ENCODE measurements at regions not wholly inside any gene's neighbourhood (a gene's known extent, or its start where the extent isn't known, plus 50 kb on each side); places are given as distances from the start of the nearest gene placed in this dataset.

GRCh38 chr4:30783751-30784150, 63.6 kb downstream of the PCDH7 start:
- no peak for FAIRE-seq

- FAIRE-seq: no peak
These were observed 69.1 kb downstream of the PCDH7 start for GRCh38 chr4:30789219-30789671.

DNA sequence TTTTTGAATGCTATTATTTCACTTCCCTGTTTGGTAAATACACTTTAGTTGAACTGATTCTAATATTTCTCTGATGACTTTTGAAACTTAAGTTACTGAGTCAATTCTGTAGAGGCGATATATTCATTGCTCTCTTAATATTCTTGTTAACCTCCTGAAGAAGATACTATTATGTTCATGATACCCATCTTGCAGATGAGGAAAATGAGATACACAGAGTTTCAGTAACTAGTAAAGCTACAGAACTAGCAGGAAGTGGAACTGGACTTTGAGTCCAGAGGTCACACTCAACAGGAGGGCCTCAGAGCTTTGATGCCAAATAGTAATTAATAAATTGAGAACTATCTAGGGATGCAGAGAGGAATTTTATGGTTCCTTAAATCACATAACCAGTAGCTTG, 70.0 kb downstream of the PCDH7 start:
- FAIRE-seq: no peak

GRCh38 chr4:30790998-30791397, 70.8 kb downstream of the PCDH7 start:
- FAIRE-seq: no peak

DNA sequence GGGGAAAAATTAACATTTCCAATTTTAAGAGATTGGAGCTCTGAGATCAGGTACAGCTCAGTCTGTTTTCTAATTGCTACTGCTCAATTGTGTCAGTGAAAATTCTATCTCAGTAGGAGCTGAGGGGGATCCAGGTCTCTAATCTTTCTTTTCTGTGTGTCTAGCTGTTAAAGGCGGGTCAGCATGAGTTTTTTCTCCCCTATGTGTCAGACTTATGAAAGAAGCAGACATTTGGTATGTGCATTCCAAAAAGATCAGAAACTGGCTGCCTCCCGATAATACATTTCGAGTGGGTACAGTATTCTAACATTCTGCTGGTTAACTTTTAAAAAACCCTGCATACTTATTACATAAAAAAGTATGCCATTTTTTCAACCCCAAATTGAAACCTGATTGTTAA, 72.4 kb downstream of the PCDH7 start:
- FAIRE-seq: no peak

DNA sequence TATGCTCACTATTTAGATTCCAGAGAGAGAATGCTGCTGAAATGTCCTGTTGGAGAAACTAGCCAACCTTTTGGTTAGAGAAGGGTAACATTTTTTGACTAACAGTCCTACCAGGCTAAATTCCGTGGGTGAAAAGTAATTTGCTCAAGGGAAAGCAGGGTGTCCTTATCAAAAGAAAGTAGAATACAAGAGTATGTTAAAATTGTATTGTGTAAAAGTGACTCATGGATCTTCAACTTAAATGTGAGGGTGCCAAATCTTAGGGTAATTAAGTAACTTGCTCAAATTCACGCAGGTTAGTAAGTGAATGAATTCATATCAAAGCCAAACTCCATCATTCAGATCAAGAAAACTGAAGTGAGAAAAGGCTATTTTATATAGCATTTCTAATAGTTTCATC, 81.7 kb downstream of the PCDH7 start:
- FAIRE-seq: no peak

DNA sequence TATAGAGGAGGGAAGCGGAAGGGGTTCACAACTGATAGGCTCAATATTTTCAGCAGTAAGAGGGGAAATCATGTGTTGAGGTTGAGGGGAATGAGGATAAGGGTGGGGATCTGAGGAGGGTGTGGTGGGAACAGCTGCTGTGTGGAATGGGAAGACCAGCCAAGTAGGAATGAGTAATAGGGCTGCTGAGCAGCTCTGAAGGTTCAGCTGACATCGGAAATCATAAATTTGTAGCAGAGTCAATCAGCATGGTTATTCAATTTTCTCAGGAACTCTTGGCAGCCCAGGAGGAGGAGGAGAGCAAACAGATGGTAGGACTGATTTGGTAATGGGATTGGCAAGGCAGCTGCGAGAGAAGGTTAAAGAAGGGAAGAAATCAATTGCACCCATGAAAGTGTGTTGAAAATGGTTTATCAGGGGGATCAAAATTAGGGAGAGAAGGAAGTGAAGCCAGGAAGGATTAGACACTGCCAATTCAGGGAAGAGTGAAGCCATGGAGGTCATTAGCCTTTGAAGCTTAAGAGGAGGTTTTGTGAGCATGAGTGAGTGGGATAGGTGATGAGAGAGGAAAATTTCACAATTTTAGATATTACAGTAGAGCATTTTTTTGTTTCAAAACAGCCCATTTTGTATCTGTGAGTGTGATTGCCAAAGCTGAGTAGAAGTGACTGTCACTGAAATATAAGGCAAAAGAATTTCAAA, 82.6 kb downstream of the PCDH7 start:
- no peak for FAIRE-seq

DNA sequence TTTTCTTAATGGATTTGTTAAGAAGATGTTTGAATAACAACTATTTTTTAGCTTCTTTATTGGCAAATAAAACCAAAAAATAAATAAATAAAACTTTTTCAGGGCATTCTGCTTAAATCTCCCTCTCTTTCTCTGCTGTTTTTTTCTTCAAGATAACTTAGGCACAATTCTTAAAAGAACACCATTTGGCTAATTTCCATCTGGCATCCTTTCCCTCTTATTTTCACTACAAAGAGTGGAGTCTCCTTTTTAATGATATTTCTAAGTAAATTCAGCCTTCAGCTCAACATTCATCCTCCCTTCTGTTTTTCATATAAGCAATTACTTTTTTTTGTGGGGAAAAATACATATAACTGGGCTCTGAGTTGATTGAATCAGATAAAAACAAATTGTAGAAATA, 88.1 kb downstream of the PCDH7 start:
- no peak for FAIRE-seq

DNA sequence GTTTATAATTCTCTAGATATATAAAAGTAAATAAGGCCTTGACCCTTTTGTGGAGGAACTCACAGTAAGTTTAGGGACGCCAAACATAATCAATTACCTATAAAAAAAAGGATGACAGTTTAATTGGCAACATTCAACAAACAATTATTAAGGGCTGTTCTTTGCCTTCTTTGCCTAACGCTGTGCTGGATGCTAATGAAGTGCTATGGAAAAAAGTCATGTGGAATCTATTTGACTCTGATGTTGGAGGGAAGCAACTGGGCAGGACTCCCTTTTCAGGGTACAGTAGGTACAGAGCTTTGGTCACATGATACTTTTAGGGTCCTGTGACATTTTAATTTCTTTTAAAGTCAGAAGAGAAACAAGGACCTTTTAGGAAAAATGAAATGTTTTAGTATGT, 91.1 kb downstream of the PCDH7 start:
- no peak for FAIRE-seq

GRCh38 chr4:30815685-30816084, 95.5 kb downstream of the PCDH7 start:
- no peak for FAIRE-seq

- FAIRE-seq: no peak
These were observed 97.3 kb downstream of the PCDH7 start for GRCh38 chr4:30817447-30817846.

- no peak for FAIRE-seq
These were observed 98.4 kb downstream of the PCDH7 start for GRCh38 chr4:30818541-30818940.

GRCh38 chr4:30821275-30821674, 101.1 kb downstream of the PCDH7 start:
- FAIRE-seq: no peak

DNA sequence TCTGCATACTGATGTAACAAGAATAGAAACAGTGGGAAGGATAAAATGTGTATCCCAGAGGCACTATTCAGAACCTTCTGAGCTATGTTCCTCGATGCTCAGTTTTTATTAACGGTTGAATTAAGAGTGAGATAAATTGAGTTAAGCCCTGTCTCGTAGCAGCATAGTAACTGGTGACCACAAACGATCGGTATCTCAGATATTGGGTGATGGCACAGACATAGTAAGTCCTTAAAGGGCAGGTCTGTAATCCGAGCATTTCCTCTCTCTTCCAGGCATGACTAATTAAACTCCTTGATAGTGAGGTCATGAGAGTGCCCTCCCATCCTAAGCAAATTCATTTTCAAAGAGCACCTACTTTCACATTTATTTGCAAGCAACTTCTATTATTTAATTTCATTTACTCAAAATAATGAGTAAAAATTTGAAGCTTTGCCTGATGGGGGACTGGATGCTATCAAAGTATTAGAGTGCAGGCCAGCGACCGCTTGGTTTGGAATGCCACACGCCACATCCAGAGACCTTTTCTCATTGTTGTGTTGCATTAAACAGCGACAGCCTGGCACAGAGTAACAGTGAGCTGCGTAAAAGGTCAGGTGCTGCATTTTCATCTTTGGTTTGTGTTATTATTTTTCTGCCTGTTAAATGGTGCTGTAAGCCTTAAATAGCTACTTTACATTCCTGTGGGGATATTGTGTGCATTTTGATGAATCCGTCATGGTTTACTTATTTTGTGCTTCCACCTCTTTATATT, 101.9 kb downstream of the PCDH7 start:
- FAIRE-seq: no peak

DNA sequence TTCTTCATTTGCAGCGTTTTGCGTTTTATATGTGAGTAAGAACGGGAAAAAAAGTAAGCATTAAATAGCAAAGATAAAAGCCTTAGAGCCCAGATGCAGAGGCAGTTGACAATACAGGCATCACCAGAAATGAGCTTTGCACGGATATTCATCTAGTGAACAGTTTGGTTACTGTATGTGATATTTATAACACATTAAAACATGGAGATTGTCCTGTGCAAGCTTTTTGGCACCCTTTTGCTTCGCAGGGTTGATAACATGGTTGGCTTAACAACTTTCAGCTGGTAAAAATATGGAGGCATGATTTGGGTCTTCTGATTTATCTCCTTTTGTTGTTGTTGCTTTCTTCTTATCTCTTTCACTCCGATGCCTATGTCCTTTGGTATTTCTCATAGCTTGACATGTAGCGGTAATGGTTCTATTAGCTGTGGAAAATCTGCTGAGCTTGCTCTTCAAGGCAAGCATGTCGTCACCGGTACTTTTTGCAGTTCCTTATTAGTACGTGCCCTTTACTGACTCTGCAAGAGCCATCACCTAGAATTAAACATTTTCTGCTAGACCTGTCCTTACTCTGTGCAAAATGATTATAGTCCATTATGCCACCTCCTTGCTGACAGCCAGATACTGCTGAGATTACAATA, 102.9 kb downstream of the PCDH7 start:
- FAIRE-seq: no peak

- FAIRE-seq: no peak
These were observed 105.0 kb downstream of the PCDH7 start for GRCh38 chr4:30825008-30825770.

DNA sequence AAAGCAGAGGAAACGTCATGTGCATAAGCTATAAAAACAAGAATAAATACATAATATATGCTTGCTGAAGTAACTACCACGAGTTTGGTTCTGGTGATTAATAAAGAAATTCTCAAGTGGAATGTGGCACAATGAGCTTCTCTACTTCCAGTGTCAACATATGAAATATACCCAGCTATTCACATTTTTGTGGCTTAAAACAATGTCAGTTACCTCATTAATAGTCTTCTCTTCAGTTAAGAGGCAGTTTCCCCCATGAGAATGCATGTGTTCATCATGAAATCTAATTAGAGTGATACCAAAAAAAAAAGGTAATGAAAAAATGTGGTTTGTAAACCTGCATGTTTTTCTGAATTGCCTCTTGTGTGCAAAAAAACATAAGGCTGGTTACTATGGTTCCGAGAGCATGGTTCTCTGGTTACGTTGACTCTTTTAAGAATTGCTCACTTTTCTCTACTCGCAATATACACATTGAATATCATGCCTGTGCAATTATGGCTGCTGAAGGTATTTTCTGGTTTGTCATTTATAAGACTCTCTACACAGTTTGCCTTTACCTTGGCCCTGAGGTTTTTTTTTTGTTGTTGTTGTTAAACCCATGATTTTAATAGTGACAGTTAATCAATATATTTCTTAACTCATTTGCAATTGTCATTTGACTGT, 108.2 kb downstream of the PCDH7 start:
- FAIRE-seq: no peak

GRCh38 chr4:30832639-30833038, 112.5 kb downstream of the PCDH7 start:
- no peak for FAIRE-seq

- FAIRE-seq: no peak
These were observed 113.0 kb downstream of the PCDH7 start for GRCh38 chr4:30833206-30833605.

DNA sequence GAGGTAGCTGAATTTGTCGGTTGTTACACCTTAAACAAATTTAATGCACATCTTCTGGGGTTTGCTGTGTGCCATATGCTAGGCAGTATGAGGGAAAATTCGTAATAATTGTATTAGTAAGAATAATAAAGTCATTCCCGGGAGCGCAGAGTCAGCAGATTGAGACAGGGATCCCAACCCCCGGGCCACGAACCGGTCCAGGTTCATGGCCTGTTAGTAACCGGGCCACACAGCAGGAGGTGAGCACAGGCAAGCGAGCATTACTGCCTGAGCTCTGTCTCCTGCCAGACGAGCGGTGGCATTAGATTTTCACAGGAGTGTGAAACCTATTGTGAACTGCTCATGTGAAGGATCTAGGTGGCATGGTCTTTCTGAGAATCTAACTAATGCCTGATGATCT, 114.9 kb downstream of the PCDH7 start:
- FAIRE-seq: no peak

DNA sequence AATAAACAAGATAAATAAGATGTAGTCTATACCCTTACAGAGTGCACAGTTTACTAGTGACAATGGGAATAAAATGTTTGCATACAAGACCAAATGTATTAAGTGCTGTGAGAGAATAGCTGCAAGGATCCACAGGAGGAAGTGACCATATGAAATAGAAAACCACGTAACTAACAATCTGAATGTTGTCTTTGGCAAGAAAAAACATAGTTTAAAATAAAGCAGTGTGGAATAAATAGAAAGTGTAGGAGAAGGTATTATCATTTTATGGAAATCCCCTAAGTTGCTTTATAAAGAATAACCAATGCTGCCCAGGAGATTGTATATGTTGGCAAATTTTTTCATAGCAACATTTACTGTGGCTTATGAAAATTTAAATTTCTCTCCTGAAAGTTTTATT, 116.1 kb downstream of the PCDH7 start:
- no peak for FAIRE-seq

DNA sequence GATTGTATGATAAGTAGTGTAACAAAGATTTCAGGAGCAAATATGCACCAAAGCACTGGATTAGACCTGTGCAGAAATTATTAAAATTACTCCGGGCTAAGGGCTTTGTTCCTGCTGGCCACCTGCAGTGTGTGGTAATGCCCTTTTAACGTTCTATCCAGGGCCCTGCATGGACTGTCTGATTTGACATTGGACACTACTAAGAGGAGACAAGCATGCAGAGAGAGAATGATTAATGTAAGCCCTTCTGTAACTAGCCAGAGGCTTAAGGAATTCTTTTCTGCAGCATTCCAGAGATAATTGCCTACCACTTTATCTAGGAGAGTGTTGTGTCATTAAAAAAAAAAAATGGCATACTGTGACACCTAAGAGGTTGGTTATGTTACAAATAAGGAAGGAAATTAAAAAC, 117.0 kb downstream of the PCDH7 start:
- FAIRE-seq: no peak

DNA sequence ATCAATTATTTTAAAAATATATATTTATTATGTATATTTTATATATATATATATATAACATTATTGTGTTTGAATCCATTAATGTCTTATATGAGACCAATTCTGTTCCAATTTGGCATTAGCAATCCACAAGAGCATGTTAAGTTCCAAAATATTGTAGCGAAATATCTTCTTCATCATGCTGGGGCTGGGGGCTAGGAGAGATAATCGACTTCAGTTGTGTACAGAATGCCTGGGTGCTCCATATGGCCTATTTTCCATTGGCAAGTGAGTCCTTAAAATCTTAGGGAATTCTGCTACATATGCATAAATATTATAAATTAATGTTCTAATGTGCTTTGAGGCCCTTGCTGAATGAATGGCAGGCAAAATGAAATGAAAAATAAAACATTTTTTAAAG, 117.7 kb downstream of the PCDH7 start:
- no peak for FAIRE-seq
